ENCODE measurements at regions not wholly inside any gene's neighbourhood (a gene's known extent, or its start where the extent isn't known, plus 50 kb on each side); places are given as distances from the start of the nearest gene placed in this dataset.
"Not testable (repeated sequence)": the region's sequence is repeated elsewhere in the genome, so short reads cannot be mapped to it uniquely, and the experiment has no call there.

DNA sequence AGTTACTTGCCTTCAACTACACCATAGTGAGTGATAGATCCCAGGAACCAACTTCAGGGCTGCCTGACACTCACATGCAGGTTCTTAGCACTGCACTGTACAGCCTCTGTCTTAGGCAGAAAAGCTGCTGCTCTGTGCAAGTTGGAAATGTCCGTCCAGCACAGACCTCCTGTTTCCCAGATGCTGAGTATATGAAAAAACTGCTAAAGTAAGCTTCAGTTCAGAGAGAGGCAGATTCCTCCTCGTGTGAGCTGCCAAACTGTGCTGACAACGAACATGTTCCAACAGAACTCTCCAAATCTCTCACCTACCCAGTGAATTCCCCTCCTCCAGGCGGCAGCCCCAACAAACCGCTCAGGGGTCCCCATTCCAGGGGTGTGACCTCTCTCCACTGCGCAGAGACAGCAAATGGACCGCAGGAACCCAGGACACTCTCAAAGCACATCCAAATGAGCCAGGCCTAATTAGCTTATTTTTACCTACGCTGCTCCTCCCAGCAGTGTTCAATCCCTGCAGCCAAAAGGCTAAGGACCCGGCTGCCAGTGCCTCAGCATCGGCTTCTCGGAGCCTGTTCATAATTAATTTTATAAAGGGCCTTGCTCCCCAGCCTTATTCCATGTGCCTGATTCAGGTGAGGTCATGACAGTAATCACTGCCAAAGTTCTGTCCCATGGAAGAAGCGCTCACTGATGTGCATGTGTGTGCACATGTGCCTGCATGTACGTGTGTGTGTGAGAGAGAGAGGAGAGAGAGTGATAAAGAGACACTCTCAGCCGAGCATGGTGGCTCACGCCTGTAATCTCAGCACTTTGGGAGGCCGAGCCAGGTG, 159.5 kb upstream of the AUTS2 start:
- no peak for DNase-seq

- DNase-seq = no peak
Measured at GRCh38 chr7:69439636-69440325, 158.5 kb upstream of the AUTS2 start.

GRCh38 chr7:69440976-69441375, 157.3 kb upstream of the AUTS2 start:
- DNase-seq = no peak

DNA sequence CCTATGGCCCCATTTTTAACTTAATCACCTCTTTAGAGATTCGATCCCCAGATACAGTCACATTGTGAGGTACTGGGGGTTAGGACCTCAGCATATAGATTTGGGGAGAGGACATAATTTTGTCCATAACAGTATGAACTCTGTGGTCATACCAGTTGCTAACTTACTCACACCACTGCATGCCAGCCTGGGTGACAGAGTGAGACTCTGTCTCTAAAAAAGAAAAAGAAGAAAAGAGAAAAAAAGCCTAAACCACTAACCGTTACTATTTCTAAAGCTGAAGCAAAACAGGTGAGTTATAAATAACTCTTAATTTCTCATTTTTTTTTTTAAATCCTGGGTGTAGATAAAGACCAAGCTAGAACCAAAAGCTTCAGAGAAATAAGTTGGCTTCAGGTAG, 155.1 kb upstream of the AUTS2 start:
- DNase-seq = no peak

DNA sequence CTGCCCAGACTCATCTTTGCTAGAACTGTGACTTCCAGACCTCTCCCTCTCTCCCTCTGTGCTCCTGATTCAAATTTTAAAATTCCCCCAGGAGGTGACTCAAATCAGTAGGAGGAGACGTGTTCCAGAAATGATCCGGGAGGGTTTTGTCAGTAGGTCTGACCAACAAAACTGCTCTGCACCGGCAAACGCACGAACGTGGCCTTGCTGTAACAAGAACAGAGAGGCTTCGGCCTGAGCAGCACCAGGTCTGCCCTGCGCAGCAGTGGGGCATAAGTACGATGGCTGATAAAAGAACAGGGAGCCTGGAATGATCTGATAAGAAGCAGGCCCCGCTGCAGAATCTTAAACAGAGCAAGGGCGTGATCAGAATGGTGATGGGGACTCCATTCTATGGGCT, 152.7 kb upstream of the AUTS2 start:
- DNase-seq = no peak

DNA sequence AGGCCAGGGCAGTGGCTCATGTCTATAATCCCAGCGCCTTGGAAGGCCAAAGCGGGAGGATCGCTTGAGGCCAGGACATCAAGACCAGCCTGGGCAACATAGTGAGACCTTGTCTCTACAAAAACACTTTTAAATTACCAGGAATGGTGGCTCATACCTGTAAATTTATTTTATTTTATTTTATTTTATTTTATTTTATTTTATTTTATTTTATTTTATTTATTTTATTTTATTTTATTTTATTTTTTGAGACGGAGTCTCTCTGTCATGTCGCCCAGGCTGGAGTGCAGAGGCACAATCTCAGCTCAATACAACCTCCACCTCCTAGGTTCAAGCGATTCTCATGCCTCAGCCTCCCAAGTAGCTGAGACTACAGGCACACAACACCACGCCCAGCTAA, 152.1 kb upstream of the AUTS2 start:
- DNase-seq = not testable (repeated sequence)

DNA sequence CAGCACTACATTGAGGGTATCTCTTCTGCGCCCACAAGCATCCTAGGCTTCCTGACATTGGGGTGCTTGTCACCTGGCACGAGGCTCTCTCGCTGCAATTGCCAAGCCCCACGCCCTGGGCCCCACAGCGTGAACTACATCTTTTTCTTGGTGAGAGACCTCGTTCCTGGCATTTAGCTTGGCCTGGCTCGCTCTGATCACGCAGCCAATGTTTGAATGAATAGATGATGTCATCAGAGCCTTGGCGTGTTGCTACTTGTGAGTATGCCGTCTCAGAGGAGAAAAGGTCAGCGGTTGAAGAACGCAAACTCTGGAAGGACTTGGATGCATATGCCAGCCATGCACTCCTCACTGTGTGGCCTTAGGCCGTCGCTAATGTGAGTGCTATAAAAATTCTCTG, 150.2 kb upstream of the AUTS2 start:
- no peak for DNase-seq

- DNase-seq = no peak
Measured at GRCh38 chr7:69450456-69450855, 147.8 kb upstream of the AUTS2 start.

GRCh38 chr7:69451715-69452114, 146.6 kb upstream of the AUTS2 start:
- no peak for DNase-seq

GRCh38 chr7:69452797-69453196, 145.5 kb upstream of the AUTS2 start:
- no peak for DNase-seq

DNA sequence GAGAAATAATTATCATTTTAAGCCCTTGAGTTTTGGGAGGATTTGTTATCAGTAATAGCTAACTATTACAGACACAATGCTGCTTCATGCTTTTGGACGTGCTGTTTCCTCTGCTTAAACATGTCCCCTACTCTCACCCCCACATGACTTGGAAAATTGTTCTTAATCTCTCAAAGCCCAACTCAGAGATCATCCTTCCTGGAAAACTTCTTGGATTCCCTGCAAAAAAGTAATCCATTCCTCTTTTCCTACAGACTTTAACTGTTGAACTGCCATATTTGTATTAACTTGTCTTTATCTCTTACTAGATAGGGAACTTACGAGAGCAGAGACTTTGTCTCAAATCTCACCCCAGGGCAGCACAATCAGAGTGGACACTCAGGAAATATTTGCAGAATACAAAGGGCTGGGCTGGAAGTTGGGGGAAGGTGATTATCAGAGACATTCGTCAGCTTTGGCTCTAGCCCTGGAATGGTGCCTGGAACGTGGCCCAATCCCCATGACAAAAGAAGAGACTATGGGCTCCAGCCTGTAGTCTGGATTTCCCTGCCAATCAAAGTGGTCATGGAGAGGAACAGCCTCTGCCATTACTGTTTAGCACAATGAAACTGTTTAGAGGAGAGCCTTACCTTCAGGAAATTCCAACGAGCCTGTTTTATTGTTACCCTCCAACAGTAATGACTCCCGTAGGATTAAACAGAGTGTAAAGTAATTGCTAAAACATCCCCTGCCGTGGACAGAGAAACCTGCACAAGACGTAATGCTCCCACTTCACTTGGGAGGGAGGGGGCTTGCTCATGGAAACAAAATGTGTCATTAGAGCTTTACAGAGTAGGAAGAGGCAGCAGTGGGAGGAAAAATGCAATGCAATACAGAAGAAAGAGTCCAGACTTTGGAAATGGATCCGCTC, 140.4 kb upstream of the AUTS2 start:
- DNase-seq = no peak

DNA sequence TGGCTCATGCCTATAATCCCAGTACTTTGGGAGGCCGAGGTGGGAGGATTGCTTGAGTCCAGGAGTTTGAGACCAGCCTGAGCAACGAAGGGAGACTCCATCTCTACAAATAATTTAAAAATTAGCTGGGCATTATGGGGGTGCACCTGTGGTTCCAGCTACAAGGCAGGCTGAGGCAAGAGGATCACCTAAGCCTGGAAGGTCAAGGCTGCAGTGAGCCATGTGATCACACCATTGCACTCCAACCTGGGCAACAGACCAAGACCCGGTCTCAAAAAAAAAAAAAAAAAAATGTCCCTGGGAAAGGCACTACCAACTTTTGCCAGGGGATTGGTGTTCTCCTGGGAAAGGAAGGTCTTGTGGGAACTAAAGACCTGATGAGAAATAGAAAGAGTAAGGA, 134.2 kb upstream of the AUTS2 start:
- DNase-seq = no peak

GRCh38 chr7:69465262-69465661, 133.0 kb upstream of the AUTS2 start:
- DNase-seq = no peak

GRCh38 chr7:69467826-69468225, 130.4 kb upstream of the AUTS2 start:
- no peak for DNase-seq

DNA sequence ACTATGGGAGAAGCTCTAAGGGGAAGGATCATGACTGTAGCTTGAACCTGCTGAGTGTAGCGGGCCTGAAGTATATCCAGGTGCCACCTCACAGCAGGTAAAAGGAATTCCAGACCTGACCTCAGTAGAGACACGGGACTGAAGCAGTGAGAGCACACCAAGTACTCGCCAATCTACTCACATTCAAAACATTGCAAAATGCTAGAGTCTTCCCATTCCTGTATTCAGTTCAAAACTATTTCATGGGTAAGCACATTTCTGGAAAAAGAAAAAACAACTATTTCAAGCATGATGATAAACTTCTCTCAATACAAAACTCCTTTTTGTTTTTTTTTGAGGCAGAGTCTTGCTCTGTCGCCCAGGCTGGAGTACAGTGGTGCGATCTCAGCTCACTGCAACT, 121.9 kb upstream of the AUTS2 start:
- no peak for DNase-seq

DNA sequence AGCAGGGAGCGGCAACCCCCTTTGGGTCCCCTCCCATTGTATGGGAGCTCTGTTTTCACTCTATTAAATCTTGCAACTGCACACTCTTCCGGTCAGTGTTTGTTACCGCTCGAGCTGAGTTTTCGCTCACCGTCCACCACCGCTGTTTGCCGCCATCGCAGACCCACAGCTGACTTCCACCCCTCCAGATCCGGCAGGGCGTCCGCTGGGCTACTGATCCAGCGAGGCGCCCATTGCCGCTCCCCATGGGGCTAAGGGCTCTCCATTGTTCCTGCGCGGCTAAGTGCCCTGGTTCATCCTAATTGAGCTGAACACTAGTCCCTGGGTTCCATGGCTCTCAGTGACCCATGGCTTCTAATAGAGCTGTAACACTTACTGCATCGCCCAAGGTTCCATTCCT, 115.6 kb upstream of the AUTS2 start:
- DNase-seq = no peak

DNA sequence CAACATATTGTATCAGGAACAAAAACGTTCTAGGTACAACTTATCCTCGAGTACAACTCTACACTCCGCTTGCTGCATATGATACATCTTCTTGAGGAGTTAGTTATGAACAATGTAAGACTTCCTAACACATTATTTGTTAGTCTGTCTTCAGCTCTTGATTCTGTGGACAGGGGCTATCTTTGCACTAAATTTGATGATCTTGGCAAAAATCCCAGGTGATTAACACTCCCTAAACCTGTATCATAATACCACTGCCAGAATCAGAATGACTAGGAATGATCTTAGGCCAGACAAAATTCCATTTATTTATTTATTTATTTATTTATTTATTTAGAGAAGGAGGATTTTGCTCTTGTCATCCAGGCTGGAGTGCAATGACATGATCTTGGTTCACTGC, 108.7 kb upstream of the AUTS2 start:
- DNase-seq = no peak

- no peak for DNase-seq
Measured at GRCh38 chr7:69498671-69499070, 99.6 kb upstream of the AUTS2 start.

DNA sequence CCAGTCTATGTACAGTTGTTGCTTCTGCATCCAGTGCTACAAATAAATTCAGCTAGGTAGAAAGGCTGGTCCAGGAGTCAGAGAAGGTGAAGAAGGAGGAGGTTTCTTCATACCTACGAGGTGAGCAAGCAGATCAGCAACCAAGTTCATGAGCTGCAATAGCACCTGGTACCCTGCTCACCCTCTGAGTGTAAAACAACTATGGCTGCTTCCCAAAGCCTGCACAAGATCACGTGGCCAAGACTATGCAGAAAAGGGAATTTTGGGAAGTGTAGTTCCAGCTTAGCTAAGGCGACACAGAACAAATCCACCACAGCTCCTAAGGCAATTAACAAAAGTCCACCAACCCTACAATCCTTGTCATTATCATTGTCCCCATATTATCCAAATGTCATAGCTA, 95.9 kb upstream of the AUTS2 start:
- no peak for DNase-seq

DNA sequence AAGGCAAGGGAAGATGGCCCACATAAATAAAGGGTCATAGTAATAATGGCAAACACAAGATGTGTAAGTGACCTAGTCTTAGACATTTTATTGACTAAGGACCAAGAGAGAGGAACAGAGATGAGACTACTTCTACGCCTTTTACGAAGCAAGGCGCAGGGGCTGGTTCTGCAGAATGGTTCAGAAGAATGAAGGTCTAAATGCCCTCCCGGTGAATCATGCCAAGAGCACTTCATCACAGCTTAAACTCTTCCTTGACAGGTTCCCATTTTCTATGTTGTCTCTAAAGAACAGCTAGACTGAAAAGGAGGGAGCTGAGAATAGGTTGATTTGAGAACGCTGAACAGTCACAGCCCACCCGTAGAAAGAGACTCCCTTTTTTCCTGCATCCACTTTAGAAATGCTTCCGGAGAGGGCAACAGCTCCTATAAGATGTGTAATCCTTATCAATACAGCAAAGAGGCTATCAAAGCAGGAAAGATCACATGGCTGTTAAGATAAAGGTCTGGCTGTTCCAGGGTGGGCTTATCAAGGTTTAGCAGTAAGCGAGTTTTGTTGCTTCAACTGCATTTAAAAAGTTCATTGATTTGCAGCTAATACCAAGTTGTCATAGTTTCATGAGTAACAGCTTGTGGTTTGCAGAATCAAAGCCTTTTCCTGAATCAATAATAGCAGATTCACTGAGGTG, 93.4 kb upstream of the AUTS2 start:
- no peak for DNase-seq

GRCh38 chr7:69508736-69509135, 89.5 kb upstream of the AUTS2 start:
- no peak for DNase-seq

DNA sequence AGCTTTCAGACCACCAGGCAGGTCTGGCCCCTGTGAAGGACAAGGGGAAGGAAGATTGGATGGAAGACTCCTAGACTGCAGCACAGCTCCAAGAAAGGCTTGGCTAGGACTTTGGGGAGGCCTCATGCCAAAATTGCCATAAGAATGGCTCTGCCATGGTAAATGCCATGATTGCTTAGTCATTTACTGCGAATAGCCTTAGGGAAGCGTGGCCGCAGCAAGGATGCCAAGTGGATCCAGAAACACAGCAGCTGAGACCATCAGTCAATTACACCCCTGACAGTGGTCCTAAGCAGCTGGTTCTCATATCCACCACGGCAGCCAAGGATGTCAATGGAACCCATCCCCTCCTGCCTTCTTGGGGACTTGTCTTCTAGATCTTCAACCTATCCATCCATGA, 88.2 kb upstream of the AUTS2 start:
- no peak for DNase-seq
